PC-9 (cell line): ENCODE measurements at regions not wholly inside any gene's neighbourhood (a gene's known extent, or its start where the extent isn't known, plus 50 kb on each side); places are given as distances from the start of the nearest gene placed in this dataset.

ENCODE experiments used
- CTCF ChIP-seq: fragments of 200-600 bp; sonication (generic); conservative IDR thresholded peaks from 2 replicates; pipeline ENCODE4 v1.6.1; 2017; ENCODE audit warnings: mixed run types, antibody characterized with exemption, mild to moderate bottlenecking, moderate library complexity
- EZH2 ChIP-seq: fragments of 200-600 bp; sonication (generic); IDR thresholded peaks from 2 replicates; pipeline ENCODE4 v1.8.0; 2017; ENCODE audit warnings: antibody characterized with exemption, low read depth

GRCh38 chr4:137909529-137910309 is 332.4 kb downstream of the SLC7A11 start:
- TF ChIP-seq CTCF, result no peak
- TF ChIP-seq EZH2, result no peak
